ENCODE measurements at regions not wholly inside any gene's neighbourhood (a gene's known extent, or its start where the extent isn't known, plus 50 kb on each side); places are given as distances from the start of the nearest gene placed in this dataset.

GRCh38 chr3:182601597-182601996, 191.7 kb upstream of the ATP11B start:
- ATAC-seq (ENCODE audit: poor library complexity) (no peak), DNase-seq (no peak)
- intact Hi-C loops (cut with DNase I) = no loop called here

- intact Hi-C loops (cut with DNase I) = no loop called here
- DNase-seq (no peak), ATAC-seq (ENCODE audit: poor library complexity) (no peak)
Observed at GRCh38 chr3:182603501-182603900, 189.8 kb upstream of the ATP11B start.

GRCh38 chr3:182605882-182606611, 187.3 kb upstream of the ATP11B start:
- intact Hi-C loops (cut with DNase I) = no loop called here
- DNase-seq = no peak

DNA sequence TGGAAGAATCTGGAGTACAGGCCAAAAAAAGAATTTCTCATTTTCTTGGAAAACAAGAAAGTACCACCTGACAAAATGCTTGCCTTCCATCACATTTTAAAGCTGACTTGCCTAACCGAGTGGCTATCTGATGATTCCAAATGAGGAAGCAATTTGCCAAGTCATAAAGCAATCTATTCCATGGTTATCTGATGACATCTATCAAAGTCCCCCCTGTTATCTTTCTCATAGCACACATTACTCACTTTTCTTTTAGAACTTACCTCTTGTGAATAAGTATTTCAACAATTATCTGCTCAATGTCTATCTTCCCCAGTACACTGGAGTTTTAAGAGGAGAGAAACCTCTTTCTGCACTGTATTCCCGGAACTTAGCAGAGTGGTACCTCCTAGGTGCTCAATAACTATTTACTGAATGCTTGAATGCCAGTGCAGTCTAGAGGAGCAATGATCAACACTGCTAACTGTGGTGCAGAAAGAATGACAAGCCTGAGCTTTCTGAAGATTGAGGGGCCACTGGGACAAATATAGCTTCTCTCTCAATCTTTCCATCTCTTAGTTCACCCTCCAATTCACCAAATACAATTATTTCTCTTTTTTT, 186.3 kb upstream of the ATP11B start:
- no peak for ATAC-seq (ENCODE audit: poor library complexity)
- DNase-seq = no peak
- intact Hi-C loops (cut with DNase I) = no loop called here

More at GRCh38 chr3:182605882-182606611, 187.3 kb upstream of the ATP11B start:
- ATAC-seq (ENCODE audit: poor library complexity) = no peak

DNA sequence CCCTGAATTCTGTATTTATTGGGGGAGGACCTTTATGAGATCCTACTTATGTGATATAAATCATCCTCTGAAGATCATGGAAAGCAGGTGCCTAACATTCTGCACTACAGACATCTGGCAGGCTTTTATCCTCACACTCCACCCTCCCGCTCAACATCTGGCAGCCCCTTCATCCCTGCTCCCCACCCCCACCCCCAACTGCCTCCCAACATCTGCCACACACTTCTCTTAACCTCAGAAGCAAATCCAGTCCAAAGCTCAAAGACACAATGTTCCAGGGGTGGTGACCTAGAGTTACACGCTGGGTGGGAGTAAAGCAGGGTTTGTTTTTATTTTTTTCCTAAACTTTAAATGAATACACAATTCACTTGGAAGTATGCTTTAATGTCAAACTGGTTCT, 184.5 kb upstream of the ATP11B start:
- intact Hi-C loops (cut with DNase I) = no loop called here
- ATAC-seq (ENCODE audit: poor library complexity) = no peak
- no peak for DNase-seq

DNA sequence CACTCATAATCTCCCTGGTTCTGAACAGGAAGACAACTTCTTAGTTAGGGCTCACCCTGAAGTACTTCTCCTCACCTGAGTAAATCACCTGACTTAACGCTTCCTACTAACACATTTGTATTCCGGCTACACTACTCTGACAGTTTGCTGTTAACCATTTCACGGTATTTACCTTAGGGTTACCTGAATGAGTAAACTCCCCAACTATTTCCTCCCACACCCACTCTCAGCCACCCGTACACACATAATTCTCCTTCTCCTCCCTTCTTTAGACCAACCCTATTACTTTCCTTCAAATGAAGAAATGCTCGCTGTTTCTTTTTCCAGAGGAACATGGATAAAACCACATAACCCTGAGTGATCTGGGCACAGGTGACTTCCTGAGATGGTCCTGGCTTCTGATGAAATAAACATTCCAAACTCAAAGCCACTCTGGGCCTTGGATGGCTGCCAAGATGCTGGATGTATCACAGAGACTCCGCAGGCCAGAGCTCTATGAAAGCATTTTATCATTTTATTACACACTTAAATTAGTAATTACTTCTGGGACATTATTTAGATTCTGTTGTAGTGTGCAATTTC, 183.6 kb upstream of the ATP11B start:
- intact Hi-C loops (cut with DNase I) = no loop called here
- ATAC-seq (ENCODE audit: poor library complexity) (no peak), DNase-seq (no peak)

DNA sequence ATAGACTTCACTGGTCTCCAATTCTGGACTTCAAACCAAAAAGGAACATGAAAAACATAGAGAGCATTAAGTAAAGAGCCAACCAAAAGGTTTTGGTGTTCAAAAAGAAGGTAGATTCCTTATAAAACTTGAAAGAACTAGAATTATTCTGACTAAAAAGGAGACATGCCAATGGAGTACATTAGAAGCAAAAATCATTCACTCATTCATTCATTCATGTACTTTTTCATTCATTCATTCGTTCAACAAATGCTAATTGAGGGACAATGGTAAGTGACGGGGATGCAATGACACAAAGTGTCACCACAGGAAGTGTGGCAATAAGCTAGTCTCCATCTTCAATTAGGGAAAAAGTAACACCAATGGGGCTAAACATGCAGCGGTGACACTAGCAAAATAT, 181.0 kb upstream of the ATP11B start:
- intact Hi-C loops (cut with DNase I) = no loop called here
- DNase-seq = no peak
- ATAC-seq (ENCODE audit: poor library complexity) = no peak

DNA sequence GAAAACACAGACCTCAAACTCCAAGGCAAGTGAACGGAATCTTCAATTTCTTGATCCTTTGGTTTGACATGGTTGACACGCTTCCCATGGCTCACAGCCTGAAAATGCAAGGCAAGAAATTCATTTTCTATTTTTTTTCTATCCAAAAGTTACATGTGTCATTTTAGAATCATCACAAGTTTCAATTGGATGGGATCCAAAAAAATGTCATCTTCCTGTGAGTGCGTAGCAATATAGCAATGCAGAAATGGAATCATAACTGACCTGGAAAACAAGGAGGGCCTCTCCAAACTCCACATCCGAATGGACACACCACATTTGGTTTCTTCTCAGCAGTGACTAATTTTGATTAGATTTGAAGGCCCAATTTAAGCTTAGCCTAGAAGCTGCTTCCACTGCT, 175.8 kb upstream of the ATP11B start:
- intact Hi-C loops (cut with DNase I) = no loop called here
- no peak for ATAC-seq (ENCODE audit: poor library complexity)
- DNase-seq = no peak

DNA sequence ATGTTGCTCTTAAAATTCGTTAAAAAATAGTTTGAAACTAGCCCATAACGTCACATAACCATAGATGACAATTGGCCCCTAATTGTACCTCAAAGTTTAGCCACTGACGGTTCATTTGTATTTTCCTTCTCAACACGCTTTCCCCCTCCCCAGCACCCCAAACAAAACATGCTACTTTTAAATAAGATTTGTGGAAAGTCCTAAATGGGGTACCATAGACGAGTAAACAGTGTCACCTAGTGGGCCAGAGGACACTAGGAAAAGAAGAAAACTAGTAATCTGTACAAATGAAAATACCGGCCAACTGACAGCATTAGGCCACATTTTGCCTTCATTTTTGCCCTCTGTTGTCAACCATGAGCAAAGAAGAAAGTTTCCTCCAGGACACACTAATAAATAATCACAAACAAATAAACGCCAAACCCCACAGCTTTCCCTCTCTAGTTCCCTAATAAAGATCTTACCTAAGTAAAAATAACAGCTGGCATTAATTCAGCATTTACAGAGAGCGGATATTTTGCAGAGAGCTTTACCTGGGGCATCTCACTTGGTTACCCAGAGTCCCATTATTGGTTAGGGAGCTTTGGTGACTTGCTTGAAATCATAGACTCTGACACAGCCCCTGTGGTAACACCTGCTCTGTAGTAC, 175.1 kb upstream of the ATP11B start:
- DNase-seq (no peak), ATAC-seq (ENCODE audit: poor library complexity) (no peak)
- intact Hi-C loops (cut with DNase I) = no loop called here

DNA sequence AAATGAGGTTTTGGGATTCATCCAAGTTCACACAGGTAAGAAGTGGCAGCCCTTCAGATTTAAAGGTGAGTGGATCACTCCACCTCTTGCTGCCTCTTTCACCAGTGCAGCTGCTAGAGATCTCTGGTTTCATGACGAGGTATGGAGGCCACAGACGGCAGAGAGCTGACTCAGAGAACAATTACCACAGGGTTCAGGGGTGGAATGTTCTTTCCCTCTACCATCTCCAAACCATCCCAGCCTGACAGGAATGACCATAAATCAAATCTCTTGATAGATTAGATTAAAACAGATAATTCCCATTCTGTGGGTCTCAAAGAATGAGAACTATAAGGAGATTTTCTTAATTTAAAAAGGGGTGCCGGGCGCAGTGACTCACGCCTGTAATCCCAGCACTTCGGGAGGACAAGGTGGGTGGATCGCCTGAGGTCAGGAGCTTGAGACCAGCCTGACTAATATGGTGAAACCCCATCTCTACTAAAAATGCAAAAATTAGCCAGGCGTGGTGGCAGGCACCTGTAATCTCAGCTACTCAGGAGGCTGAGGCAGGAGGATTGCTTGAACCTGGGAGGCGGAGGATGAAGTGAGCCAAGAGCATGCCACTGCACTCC, 174.2 kb upstream of the ATP11B start:
- no peak for ATAC-seq (ENCODE audit: poor library complexity)
- intact Hi-C loops (cut with DNase I) = no loop called here

GRCh38 chr3:182620723-182621434, 172.4 kb upstream of the ATP11B start:
- ATAC-seq (ENCODE audit: poor library complexity) (no peak), DNase-seq (no peak)
- intact Hi-C loops (cut with DNase I) = no loop called here

More for the DNA sequence above, 174.2 kb upstream of the ATP11B start:
- no peak for DNase-seq

GRCh38 chr3:182621435-182622240, 171.7 kb upstream of the ATP11B start:
- intact Hi-C loops (cut with DNase I) = no loop called here
- ATAC-seq (ENCODE audit: poor library complexity) (no peak), DNase-seq (no peak)

DNA sequence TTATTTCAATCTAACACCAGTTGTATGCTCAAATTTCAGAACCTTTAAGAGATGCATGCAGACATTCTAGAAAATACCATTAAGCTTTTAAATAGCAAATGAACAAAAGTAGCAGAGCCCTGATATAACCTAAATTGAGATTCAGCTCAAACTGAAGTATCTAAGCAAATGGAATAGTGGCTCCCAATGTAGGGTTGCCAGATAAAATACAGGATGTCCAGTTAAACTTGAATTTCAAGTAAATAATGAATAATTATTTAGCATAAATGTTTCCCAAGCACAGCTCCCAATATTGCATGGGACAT, 171.1 kb upstream of the ATP11B start:
- ATAC-seq (ENCODE audit: poor library complexity) (no peak), DNase-seq (no peak)
- intact Hi-C loops (cut with DNase I) = no loop called here

GRCh38 chr3:182626484-182627467, 166.5 kb upstream of the ATP11B start:
- ATAC-seq (ENCODE audit: poor library complexity) (no peak), DNase-seq (no peak)
- intact Hi-C loops (cut with DNase I) = no loop called here

DNA sequence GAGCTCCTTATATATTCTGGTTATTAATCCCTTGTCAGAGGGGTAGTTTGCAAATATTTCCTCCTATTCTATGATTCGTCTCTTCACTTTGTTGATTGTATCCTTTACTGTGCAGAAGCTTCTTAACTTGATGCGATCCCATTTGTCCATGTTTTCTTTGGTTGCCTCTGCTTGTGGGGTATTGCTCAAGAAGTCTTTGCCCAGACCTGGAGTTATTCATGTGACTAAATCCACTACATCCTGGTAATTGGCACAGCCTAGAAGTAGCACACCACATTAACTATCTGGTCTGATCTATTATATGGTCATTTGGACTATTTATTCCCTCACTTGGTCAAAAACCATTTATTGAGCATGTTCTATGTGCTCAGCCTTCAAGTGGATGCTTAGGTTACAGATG, 164.8 kb upstream of the ATP11B start:
- ATAC-seq (ENCODE audit: poor library complexity) (no peak), DNase-seq (no peak)
- intact Hi-C loops (cut with DNase I) = no loop called here

DNA sequence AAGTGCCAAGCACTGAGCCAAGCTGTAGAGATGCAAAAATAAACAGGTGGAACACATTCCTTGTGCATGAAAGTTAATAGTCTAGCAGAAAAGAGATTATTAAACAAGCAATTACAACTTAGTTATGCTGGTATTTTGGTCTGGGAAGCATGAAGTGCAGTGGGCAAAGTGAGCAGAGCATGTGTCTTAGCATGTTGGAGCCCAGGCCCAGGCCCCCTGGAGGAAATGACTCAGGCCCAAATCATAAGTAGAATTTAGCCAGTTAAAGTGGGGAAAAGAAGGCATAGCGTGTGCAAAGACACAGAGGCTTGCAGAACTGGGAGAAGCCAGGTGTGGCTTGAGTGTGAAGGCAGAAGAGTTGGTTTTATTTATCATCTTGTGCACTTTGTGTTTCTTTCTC, 163.8 kb upstream of the ATP11B start:
- DNase-seq (no peak), ATAC-seq (ENCODE audit: poor library complexity) (no peak)
- intact Hi-C loops (cut with DNase I) = no loop called here

Data from Right ventricle myocardium superior (tissue), 1 donor.